MCF 10A (cell line): ENCODE measurements at regions not wholly inside any gene's neighbourhood (a gene's known extent, or its start where the extent isn't known, plus 50 kb on each side); places are given as distances from the start of the nearest gene placed in this dataset.

ENCODE experiments used
- BruUV-seq: library from RNA; stranded (reverse); fragments of 400-500 nt; replicated peaks from 2 replicates; lab custom pipeline; 2021; lab: Mats Ljungman, UMichigan
- CTCF ChIA-PET: fragments of 300-600 bp; sonication (Branson Sonifier 250); formaldehyde crosslinking; extraction: SDS; loops from one replicate; lab custom pipeline; 2021; ENCODE audit warnings: antibody characterized with exemption, inconsistent platforms; lab: Yijun Ruan, JAX
- POLR2A ChIA-PET: fragments of 300-600, 350-650 bp; sonication (Branson Sonifier 250); formaldehyde crosslinking; extraction: SDS; loops from one replicate; lab custom pipeline; 2020; ENCODE audit warnings: antibody characterized with exemption, inconsistent platforms; lab: Yijun Ruan, JAX
- DNase-seq: peaks from one replicate; pipeline ENCODE4 v3.0.0-alpha.2; 2018; ENCODE audit not compliant: unreplicated experiment
- H3K27ac Mint-ChIP-seq: one replicate; pipeline ENCODE4 v1.8.0; 2022; ENCODE audit warnings: mild to moderate bottlenecking, low read depth, mixed read lengths; ENCODE audit not compliant: unreplicated experiment
- H3K27me3 Mint-ChIP-seq: one replicate; pipeline ENCODE4 v1.8.0; 2022; ENCODE audit warnings: mixed read lengths; ENCODE audit not compliant: insufficient read depth, unreplicated experiment
- H3K36me3 Mint-ChIP-seq: one replicate; pipeline ENCODE4 v1.8.0; 2022; ENCODE audit warnings: mild to moderate bottlenecking, moderate library complexity, mixed read lengths; ENCODE audit not compliant: insufficient read depth, unreplicated experiment
- H3K4me1 Mint-ChIP-seq: one replicate; pipeline ENCODE4 v1.8.0; 2022; ENCODE audit warnings: mixed read lengths; ENCODE audit not compliant: insufficient read depth, unreplicated experiment
- H3K4me3 Mint-ChIP-seq: one replicate; pipeline ENCODE4 v1.8.0; 2022; ENCODE audit warnings: mild to moderate bottlenecking, moderate library complexity, mixed read lengths; ENCODE audit not compliant: unreplicated experiment
- H3K9me3 Mint-ChIP-seq: one replicate; pipeline ENCODE4 v1.8.0; 2022; ENCODE audit warnings: mixed read lengths; ENCODE audit not compliant: unreplicated experiment
- CTCF ChIP-seq: fragments of 200-600 bp; IDR thresholded peaks from one replicate; pipeline ENCODE4 v1.8.0; 2022; ENCODE audit warnings: antibody characterized with exemption, mild to moderate bottlenecking; ENCODE audit not compliant: unreplicated experiment
- intact Hi-C: fragments of 100-400 bp; cut with micrococcal nuclease; formaldehyde crosslinking; loops from 2 replicates; pipeline ENCODE4 v1.14.1; 2022

DNA sequence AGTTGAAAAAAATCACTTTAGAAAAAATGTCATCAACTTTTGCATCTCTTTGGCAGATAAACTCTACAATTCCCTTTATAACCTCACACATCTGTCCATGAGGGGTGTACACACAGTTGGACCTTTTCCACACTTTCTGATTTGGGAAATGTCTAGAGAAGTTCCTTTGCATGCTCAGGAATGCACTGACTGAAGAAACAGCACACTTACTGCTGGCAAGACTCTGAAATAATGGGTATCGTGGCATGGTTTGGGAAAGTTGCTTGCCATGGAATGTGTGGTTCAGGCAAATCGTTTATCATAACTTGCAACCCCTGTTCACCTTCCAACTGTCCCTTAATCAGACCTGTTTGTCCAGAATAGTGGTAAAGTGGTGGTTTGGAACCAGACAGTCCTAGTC lies 135.3 kb upstream of the TGFBR2 start:
- no peak overlapping the region for H3K4me3 Mint-ChIP-seq
- H3K9me3 Mint-ChIP-seq: no peaks in the 10 kb centered on the region
- no peak for DNase-seq
- BruUV-seq: no TSS peak
- ChIA-PET POLR2A (no interaction called here), CTCF (no interaction called here)
- no peaks in the 10 kb centered on the region for H3K27me3 Mint-ChIP-seq
- H3K4me1 Mint-ChIP-seq: peaks cover 34% of the 10 kb centered on the region
- no peaks in the 10 kb centered on the region for H3K36me3 Mint-ChIP-seq
- no peak for TF ChIP-seq CTCF
- H3K27ac Mint-ChIP-seq: no peak overlapping the region
- intact Hi-C loops: no loop called here

GRCh38 chr3:30471796-30472489 lies 134.5 kb upstream of the TGFBR2 start:
- no TSS peak for BruUV-seq
- DNase-seq: no peak
- intact Hi-C loops: no loop called here
- POLR2A ChIA-PET: no interaction called here
- H3K27ac Mint-ChIP-seq: no peak overlapping the region
- no peaks in the 10 kb centered on the region for H3K27me3 Mint-ChIP-seq
- no peaks in the 10 kb centered on the region for H3K9me3 Mint-ChIP-seq
- H3K4me1 Mint-ChIP-seq: peaks cover 40% of the 10 kb centered on the region
- no peaks in the 10 kb centered on the region for H3K36me3 Mint-ChIP-seq
- CTCF ChIA-PET: no interaction called here
- TF ChIP-seq CTCF: no peak
- no peak overlapping the region for H3K4me3 Mint-ChIP-seq

DNA sequence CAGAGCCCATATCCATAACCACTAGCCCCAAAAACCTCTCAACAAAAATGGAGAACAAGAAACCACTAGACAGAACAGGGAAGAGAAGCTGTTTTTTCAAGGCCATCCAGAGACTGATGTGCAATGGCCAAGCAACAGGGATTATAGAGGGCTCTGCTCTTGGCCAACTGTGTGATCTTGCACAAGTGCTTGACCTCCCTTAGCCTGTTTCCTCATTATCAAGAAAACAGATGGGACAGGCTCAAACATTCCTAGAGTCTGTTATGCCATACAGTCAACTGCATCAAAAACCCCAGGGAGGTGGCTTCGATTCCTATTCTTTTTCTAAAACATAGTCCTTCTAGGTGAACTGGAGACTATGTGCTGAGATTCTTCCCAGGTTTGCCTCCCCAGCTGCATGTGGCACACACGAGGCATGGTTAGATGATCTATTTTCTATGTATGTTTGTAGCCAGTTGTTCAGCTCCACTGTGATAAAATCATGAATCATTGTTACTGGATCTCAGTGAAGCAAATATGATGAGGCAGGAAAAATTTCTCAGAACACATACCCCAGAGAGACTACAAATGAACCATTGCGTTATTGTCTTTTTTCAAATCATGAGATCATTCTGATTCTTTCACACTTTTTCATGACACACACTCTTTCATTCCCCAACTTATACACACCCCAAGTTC lies 132.9 kb upstream of the TGFBR2 start:
- ChIA-PET POLR2A (interaction anchor here (1.1 to 1.8 kb wide), 3 partner anchors 26 to 125 kb away, joined by 3 to 5 read pairs (median 3); no protein-coding TSS in a partner anchor), CTCF (interaction anchor here (0.6 to 0.7 kb wide), 2 partner anchors 136 to 215 kb away, joined by 3 read pairs; no protein-coding TSS in a partner anchor)
- no TSS peak for BruUV-seq
- H3K9me3 Mint-ChIP-seq: no peaks in the 10 kb centered on the region
- intact Hi-C loops: no loop called here
- TF ChIP-seq CTCF: no peak
- H3K36me3 Mint-ChIP-seq: no peaks in the 10 kb centered on the region
- peak overlapping the region; percentile 13 for H3K27ac Mint-ChIP-seq
- DNase-seq: peak; percentile 46
- no peak overlapping the region for H3K4me3 Mint-ChIP-seq
- no peaks in the 10 kb centered on the region for H3K27me3 Mint-ChIP-seq
- H3K4me1 Mint-ChIP-seq: peaks cover 50% of the 10 kb centered on the region

- DNase-seq: no peak
- Mint-ChIP-seq H3K27ac (peak overlapping the region; percentile 70), H3K36me3 (no peaks in the 10 kb centered on the region), H3K4me1 (peaks cover 50% of the 10 kb centered on the region), H3K27me3 (no peaks in the 10 kb centered on the region), H3K4me3 (no peak overlapping the region), H3K9me3 (no peaks in the 10 kb centered on the region)
- no TSS peak for BruUV-seq
- TF ChIP-seq CTCF: no peak
- ChIA-PET POLR2A (interaction anchor here (1.1 to 1.8 kb wide), 4 partner anchors 15 to 126 kb away, joined by 3 to 5 read pairs (median 4); no protein-coding TSS in a partner anchor), CTCF (interaction anchor here (0.6 kb wide), 2 partner anchors 44 to 137 kb away, joined by 3 read pairs; no protein-coding TSS in a partner anchor)
- intact Hi-C loops: no loop called here
These were observed 132.0 kb upstream of the TGFBR2 start for GRCh38 chr3:30474371-30474770.
